ENCODE measurements at regions not wholly inside any gene's neighbourhood (a gene's known extent, or its start where the extent isn't known, plus 50 kb on each side); places are given as distances from the start of the nearest gene placed in this dataset.

GRCh38 chr4:137156807-137157206 lies 375.5 kb downstream of the PCDH18 start:
- TF ChIP-seq, protein P1, sequence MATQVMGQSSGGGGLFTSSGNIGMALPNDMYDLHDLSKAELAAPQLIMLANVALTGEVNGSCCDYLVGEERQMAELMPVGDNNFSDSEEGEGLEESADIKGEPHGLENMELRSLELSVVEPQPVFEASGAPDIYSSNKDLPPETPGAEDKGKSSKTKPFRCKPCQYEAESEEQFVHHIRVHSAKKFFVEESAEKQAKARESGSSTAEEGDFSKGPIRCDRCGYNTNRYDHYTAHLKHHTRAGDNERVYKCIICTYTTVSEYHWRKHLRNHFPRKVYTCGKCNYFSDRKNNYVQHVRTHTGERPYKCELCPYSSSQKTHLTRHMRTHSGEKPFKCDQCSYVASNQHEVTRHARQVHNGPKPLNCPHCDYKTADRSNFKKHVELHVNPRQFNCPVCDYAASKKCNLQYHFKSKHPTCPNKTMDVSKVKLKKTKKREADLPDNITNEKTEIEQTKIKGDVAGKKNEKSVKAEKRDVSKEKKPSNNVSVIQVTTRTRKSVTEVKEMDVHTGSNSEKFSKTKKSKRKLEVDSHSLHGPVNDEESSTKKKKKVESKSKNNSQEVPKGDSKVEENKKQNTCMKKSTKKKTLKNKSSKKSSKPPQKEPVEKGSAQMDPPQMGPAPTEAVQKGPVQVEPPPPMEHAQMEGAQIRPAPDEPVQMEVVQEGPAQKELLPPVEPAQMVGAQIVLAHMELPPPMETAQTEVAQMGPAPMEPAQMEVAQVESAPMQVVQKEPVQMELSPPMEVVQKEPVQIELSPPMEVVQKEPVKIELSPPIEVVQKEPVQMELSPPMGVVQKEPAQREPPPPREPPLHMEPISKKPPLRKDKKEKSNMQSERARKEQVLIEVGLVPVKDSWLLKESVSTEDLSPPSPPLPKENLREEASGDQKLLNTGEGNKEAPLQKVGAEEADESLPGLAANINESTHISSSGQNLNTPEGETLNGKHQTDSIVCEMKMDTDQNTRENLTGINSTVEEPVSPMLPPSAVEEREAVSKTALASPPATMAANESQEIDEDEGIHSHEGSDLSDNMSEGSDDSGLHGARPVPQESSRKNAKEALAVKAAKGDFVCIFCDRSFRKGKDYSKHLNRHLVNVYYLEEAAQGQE (IDR thresholded peaks at IDR 0.05; ENCODE audit: insufficient read depth in 1 of 2, low read depth in 2 of 2, low read length in 1 of 2), result no peak
- TF ChIP-seq, protein P2, sequence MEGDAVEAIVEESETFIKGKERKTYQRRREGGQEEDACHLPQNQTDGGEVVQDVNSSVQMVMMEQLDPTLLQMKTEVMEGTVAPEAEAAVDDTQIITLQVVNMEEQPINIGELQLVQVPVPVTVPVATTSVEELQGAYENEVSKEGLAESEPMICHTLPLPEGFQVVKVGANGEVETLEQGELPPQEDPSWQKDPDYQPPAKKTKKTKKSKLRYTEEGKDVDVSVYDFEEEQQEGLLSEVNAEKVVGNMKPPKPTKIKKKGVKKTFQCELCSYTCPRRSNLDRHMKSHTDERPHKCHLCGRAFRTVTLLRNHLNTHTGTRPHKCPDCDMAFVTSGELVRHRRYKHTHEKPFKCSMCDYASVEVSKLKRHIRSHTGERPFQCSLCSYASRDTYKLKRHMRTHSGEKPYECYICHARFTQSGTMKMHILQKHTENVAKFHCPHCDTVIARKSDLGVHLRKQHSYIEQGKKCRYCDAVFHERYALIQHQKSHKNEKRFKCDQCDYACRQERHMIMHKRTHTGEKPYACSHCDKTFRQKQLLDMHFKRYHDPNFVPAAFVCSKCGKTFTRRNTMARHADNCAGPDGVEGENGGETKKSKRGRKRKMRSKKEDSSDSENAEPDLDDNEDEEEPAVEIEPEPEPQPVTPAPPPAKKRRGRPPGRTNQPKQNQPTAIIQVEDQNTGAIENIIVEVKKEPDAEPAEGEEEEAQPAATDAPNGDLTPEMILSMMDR (IDR thresholded peaks at IDR 0.05), result no peak
- TF ChIP-seq POLR2AphosphoS5 (IDR thresholded peaks at IDR 0.05; ENCODE audit: low read depth, low read length), result no peak

Data from Panc1 (cell line).